COR-L47 (cell line): ENCODE measurements at regions not wholly inside any gene's neighbourhood (a gene's known extent, or its start where the extent isn't known, plus 50 kb on each side); places are given as distances from the start of the nearest gene placed in this dataset.
A peak's percentile ranks its signal among the peaks of the same experiment; 100 is the strongest.
"Not testable (repeated sequence)": the region's sequence is repeated elsewhere in the genome, so short reads cannot be mapped to it uniquely, and the experiment has no call there.

Experiments used
- DNase-seq: peaks from one replicate; lab custom pipeline; 2025; lab: John Stamatoyannopoulos, UW

DNA sequence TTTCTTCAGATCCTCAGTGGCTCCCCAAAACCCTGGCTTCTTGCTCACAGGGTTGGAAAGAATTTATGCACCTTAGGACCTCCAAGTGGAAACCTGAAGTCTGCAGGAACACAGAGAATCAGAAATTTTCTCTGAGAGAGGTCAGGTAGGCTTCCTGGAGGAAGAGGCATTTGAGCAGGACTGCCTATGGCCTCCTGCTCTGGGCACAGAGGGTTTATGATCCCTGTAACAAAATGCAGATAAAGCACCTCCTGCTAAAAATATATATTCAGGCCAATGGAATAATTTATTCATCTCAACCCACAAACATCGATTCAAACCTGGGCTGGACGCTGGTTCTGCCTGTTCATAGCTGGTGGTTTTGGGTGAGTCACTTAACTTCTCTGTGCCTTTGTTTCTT, 68.1 kb upstream of the FGF3 start:
- no peak for DNase-seq

DNA sequence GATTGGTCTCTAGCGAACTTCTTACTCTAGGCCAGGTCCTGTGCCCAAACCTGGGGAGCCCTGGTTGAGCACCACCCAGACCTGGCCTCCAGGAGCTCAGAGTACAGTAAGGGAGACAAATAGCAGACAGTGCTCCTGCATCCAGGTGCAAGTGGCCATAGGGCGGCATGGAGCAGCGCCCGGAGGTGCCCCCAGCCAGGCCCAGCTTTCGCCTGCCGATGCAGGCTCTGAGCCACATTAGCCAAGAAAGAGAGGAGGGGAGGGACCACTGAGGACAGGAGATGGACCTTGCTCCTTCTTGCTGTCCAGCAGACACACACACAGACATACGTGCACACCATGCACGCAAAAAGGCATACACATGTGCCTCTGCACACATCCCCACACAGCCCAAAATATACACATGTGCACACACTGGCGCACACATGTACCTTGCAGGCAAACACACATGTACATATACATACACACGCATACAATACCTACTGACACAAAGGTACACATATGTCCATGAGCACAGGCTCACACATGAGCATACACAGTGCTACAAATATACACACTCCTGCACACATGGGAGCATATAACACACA, 68.7 kb upstream of the FGF3 start:
- DNase-seq = no peak

DNA sequence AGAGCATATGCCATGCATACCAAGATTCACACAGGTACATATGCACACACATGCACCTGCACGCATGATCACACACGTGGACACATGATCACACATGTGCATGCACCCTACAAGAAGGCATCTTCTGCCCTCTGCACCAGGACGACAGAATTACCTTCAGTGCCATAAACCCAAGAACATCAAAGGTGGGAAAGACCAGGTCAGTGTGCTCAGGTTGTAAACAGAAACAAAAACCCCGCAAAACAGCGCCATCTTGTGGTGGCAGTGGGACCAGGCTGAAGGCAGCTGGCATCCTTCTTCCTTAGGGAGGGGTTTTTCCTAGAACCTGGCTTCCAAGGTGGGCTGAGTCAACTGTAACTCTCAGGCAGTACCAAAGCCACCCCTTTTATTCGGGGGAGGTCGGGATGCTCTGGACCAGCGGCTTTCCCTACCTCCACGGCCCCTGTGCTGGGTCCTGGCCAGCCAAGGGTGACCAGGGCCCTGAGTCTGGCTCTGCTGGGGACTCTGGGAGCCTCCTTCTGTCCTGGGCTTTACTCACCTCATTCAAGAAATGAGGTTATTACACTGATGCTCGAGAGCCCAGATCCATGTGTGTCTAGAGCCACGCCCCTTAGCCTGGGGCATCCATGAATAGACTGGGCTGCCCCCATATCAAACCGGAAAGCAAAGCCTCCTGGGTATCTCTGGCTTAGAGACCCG, 69.4 kb upstream of the FGF3 start:
- peak; percentile 61 for DNase-seq

DNA sequence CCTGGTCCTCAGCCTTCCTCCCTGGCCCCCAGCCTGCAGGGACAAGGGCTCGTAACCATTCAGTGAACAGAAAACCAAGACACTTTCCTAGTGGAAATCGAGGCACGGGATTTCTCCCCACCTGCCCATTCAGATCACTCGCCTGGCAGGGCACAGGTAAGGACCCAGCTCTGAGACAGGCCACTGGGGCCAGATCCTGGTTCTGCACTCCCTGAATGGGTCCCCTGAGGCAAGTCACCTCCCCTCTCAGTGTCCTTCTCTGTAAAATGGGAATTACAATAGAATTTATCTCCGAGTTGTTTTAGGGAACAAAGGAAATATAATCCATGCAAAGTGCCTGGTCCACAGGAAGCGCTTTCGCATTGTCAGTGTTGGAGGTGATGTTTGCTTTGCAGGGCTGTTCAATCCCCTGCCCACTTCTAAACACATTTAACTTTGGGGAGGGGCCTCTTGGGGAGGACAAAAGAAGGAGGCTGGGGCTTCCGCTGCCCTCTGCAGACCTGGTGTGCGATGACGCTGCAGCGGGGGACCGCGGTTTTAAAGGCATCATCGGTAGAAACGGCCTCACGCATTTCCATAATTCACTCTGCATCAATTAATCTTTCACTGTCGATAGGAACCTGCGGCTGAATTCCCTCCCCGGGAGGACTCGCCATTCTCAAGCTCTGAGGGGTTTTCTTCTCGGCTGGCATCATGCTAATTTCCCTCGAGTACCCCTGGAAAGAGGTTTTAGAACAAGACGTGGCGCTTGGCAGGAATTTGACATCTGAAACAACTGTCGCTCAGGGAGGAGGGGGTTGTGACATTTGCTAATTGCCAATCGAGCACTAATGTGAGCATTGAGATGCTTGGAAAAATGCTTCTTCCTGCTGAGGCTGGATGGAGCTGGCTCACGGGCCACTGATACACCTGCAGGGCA, 70.4 kb upstream of the FGF3 start:
- peak; percentile 34 for DNase-seq

DNA sequence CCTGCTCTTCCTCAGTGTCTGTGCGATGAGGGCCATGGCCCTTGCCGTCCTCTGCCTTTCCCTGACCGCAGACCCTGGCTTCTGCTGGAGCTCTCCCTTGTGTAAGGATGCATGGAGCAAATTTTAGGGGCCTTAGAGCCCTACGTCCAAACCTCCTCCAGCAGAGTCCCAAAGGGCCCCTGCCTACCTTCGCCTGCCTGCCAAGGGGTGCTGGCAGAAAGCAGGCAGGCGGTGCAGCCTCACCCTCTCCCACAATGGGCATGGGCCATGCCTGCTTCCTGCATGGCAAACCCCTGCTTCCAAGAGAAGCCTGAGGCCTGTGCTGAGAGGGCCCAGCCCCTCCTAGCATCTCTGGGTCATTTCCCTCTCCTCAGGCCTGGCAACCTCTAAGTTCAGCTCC, 71.3 kb upstream of the FGF3 start:
- no peak for DNase-seq

DNA sequence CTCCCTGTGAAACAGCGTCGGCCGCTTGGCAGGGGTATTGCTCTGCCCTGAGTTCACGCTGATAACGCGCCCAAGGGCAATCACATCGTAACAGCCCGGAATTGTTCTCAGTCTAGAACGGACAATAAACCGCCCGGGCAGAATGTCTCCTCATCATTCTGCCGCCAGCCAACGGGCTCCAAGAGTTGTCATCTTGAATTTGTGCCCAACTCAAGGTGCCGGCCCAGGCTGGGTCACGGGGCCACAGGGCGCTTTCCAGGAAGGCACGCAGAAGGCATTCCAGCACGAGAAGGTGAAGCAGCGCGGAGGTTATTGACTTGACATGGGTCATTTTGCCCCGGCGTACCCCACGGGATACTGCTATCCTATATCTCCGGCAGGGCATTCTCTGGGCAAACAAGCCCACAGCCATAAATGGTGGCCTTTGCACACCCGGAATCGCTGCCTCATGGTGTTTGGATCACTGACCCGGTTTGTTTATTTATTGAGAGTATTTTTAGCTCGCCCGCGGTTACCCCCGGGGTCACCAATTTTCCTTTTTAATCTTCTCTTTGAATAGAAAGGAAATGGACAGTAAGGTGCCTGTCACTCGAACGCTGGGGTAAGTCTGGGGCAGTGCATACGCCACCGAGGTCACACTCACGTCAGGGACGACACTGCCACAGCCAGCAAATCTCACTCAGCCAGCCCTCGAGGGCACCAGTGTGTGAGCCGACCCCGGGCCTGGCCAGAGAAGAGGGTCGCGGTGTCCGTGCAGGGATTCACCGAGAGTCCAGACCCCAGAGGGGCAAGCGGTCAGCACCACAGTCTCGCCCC, 72.4 kb upstream of the FGF3 start:
- no peak for DNase-seq

DNA sequence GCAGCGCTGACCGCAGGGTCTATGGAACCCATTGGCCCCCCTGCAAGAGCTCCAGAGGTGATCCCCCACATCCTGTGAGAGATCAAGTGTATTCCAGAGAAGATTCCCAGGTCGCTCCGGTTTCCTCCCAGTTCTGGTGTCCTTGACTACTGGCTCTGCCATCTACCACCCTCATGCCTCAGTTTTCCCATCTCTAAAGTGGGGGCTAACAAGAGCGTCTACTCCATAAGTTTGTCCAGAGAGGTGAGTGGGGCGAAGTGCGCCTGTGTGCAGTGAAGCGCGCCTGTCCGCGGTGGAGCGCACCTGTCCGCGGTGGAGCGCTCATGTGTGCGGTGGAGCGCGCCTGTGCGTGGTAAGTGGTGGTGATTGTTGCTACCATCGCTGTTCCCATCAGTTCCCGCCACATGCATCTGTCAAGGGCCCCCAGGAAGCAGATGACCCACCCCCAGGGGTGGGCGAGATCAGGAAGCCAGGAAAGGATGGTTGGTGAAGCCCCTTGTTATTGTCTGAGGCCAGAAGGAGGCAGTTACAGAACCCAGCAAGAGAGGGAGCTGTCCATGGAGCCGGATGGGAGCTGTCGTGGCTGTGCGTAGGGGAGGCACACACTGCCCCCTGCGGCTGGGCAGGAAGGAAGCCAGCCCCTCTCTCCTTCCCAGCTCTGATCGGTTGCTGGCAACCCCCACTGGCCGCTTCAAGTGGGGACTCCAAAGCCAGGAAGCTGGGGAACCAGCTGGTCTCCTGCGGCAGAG, 73.2 kb upstream of the FGF3 start:
- DNase-seq = no peak

DNA sequence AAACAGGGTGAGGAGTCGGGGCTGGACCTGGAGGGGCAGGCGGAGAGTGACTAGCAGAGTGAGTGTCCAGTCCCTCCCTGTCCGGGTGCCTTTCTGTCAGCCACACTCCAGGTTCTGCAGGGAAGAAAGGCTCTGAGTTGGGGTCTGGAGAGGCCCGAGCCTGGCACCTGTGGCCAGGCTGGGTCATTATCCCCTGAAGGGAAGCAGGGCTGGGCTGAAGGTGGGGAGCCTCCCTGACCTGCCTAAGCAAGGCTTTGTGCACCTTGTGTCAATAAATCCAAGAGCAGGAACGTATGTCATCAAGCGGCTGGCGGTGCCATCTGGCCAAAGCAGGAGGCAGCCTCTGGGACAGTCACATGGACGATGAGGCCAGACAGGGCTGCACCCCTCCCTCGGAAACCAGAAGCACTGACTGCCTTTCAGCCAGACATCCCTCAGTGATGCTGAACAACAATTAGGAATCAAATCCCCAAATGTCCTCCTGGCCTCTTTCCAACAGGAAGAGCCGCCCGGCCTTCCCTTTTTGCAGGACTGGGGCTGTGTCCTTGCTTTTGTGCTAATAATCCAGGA, 73.9 kb upstream of the FGF3 start:
- DNase-seq = no peak

DNA sequence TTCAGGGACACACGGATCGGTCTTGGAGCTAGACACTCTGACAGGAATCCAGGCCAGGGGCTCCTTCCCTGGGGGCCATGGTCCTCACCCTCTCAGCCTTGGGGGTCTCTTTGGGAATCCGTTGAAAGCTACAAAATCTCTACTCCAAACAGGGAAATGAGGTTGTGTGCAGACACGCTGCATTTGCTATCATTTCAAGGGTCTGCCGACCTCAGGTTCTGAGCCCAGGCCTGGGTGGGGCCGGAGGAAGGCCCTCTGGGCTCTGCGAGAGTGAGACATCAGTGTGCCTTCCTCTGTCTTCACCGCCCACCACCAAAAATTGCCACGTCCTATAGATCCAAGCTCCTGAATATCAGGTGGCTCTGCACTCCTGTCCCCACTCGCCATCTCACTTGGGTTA, 74.4 kb upstream of the FGF3 start:
- DNase-seq = no peak

DNA sequence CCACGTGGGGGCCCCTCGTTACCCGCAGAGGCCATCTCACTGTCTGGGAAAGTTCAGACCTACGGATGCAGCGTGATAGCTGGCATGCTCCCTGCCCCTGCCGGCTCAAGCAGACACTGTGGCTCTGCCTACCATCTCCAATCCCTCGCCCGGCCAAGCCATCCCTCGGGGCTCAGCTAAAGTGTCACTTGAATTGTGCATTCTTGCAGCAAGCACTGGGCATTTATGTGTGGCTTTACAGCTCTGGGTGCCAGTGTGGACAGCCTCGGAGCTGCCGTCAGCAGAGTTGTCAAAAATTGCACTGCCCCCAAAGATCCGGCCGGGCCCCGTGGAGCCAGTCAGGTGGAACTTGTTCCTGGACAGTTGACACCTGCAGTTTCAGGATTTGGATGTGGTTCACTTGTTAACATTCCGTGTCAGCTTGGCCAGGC, 75.0 kb upstream of the FGF3 start:
- DNase-seq = no peak

DNA sequence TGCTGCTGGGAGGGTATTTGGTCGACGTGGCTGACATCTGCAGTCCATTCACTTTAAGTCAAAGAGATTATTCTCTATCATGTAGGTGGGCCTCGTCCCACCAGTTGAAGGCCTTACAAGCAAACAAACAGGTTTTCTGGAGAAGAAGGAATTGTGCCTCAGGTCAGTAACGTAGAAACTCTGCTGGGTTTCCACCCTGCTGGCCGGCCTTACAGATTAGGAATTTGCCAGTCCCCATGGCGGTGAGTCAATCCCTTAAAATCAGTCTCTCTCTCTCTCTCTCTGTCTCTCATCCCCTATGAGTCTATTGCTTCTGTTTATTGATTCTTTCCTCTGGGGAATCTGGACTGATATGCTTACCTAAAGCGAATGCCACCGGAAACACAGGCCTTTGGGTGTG, 75.4 kb upstream of the FGF3 start:
- no peak for DNase-seq

DNA sequence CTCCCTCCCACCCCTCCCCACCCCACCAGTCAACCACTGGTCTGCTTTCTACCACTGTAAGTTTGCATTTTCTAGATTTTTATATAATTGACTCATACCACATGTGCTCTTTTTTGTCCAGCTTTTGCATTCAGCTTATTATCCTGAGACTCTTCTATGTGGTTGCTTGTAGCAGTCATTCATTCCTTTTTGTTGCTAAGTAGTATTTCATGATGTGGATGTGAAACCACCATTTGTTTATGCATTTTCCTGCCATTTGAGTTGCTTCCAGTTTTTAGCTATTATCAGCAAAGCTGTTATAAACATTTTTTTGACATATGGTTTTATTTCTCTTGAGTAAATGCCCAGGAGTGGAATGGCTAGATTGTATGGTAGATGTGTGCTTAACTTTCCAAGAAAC, 77.0 kb upstream of the FGF3 start:
- DNase-seq = no peak

DNA sequence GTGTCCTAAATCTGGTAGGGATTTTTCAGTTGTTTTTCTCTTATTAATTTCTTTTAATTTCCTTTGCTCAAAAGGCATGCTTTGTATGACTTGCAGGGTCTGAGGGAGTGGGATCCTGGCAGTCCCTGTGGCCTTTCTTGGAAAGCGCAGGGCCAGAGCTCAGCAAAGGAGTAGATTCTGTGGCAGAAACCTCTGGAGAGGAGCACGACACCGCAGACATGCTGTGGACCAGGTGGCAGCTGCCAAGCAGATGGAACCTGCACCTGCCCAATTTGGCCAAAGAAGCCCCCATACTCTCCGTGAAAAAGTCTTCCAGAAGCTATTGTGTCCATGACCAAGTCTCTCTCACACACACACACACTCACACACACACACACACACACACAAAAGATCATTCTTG, 78.9 kb upstream of the FGF3 start:
- no peak for DNase-seq

DNA sequence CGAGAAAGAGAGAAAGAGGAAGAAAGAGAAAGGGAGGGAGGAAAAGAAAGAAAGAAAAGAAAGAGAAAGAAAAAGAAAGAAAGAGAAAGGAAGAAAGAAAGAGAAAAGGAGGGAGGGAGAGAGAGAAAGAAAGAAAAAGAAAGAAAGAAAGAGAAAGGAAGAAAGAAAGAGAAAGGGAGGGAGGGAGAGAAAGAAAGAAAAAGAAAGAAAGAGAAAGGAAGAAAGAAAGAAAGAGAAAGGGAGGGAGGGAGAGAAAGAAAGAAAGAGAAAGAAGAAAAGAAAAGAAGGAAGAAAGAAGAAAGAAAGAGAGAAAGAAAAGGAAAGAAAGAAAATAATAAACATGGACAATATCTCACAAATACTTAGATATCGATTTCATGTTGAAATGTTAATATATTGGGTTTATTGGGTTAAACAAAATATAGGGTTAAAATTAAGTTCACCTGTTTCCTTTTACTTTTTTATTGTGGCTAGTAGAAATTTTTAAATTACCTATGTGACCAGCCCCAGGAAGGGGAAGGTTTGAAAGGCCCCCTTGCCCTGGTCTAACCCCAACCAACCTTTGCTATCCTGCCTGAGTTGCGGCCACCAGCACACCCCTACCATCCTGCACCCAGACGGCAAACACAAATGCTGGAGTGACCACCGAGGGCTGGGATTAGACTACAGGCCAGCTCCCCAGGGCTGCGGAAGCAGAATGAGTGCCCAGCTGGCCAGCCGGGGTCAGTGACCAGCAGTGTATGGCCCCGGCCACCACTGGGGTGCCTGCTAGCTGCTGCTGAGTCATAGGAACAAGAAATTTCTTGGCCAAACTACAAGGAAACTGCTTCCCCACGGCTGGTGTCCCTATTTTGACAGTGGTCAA, 81.0 kb upstream of the FGF3 start:
- DNase-seq = no peak

DNA sequence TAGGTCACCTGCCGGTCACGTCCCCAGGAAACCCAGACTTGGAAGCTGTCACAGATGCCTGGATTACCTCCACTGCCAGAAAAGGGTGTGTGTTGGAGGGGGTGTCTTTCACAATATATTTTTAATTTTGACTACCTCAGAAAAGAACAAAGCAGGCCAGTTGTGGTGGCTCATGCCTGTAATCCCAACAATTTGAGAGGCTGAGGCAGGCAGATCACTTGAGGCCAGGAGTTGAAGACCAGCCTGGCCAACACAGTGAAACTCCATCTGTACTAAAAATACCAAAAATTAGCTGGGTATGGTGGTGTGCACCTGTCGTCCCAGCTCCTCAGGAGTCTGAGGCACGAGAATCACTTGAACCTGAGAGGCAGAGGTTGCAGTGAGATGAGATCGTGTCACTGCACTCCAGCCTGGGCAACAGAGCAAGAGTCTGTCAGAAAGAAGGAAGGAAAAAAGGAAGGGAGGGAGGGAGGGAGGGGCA, 81.6 kb upstream of the FGF3 start:
- DNase-seq = not testable (repeated sequence)

DNA sequence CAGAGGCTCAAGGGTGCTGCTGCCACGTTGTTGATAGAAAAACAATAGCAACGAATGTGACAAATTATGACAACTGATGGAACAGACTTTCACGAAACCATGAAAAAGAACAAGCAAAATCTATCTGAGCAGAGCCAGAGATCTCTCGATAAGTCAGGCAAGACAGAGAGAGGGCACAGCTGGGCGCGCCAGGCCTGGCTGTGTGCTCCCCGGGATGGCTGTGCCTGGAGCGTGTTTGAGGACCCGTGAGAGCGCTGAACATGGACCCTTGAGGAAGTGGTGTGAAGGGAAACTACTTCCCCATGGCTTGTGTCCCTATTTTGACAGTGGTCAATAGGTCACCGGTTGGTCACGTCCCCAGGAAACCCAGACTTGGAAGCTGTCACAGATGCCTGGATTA, 83.1 kb upstream of the FGF3 start:
- no peak for DNase-seq

DNA sequence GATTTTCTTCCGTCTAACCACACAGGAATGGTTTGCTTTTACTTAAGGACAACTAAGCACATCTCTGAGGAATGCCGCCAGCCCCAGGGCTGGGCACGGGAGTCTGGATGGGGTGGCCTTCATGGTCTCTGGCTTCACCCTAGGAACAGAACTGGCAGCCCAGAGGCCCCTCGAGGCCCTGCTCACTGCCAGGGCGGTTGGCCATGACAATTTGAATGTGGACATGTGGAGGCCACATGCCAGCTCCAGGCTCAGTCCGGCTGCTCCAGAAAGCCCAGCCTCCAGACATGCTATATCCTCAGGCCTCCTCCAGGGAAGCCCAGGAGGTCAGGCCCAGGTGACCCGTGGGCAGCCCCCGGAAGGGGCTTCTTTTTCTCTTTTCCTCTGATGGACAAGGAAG, 84.0 kb upstream of the FGF3 start:
- no peak for DNase-seq

DNA sequence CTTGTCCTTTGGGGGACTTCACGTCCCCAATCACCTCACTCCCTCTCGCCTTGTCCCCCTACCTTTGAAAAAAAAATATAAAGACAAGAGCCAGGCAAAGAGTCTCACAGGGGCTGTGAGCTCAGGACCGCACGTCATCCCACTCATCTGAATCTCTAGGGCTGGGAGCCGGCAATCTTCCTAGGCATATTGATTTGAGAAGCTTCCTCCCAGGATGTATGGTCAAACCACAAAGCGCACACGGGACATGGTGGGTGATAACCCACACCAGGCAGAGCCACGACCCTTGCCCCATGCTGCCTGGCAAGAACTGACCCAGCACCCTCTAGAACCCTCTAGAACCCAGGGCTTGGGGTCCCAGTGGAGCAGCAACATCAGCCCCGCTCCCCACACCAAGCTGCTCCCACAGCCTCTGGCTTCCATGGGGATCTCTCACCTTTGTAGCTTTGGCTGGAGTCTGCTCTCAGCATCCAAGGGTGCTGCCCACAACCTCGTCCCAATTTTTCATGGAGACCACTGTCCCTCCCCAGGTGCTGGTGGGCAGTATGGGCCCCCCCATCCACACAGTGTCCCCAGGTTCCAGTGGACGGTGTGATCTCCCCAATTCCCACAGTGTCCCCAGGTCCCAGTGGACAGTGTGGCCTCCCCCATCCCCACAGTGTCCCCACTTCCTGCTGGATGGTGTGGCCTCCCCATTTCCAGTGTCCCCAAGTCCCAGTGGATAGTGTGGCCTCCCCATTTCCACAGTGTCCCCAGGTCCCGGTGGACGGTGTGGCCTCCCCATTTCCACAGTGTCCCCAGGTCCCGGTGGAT, 85.2 kb upstream of the FGF3 start:
- no peak for DNase-seq

DNA sequence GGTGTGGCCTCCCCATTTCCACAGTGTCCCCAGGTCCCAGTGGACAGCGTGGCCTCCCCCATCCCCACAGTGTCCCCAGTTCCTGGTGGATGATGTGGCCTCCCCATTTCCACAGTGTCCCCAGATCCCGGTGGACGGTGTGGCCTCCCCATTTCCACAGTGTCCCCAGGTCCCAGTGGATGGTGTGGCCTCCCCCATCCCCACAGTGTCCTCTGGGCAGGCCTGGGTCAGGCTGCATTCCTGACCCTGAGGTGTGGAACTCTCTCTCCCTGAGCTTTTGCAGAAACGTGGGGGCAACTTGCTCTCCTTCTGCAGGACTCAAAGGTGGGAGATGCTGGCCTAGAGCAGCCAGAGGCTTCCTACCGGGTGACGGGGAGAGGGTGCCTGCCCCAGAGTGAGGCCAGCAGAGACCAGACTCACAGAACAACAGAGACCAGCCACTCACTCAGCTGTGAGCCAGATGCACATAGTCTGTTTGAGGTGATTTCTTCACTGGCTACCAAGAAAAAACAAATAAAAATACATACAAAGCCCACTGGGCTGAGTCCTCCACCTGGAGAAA, 85.8 kb upstream of the FGF3 start:
- DNase-seq = no peak
